ENCODE measurements at regions not wholly inside any gene's neighbourhood (a gene's known extent, or its start where the extent isn't known, plus 50 kb on each side); places are given as distances from the start of the nearest gene placed in this dataset.

DNA sequence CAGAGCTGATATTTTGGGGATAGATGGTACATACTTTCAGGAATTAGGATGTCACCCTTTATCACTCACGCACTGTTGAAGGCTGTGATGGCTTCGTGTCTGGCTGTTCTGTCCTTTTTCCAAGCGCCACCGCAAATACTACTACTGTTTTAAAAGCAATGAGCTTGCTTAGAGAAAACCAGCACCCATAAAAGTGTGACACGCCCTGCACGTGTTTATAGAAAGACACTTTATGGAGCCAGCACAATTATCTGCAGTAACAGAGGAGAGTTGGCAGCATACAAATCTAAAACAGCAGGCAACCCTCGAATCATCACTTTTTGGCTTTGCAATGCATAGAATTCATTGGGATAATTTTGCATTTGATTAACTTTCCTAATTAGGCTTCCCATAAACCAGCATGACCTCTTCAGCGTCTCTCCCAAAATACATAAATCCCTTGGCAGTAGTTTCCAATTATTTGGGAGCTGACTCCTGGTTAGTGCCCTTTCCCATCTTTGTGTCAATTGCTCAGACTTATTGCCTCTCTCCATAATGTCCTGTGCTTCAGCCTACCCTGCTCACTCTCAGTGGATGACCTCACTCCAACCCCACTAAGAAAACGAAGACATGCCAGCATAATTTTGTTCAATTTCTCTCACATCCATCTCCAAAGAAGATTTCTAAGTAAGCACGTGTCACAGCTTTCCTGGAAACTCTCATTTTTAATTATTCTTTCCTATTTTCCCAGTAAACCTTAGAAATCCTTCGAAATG, 118.7 kb upstream of the LARGE1 start:
- Histone ChIP-seq H3K9me3 (ENCODE audit: control insufficient read depth in 2 of 2, low read length in 2 of 2) (no peaks in the 10 kb centered on the region), H3K27me3 (ENCODE audit: control insufficient read depth in 2 of 2, insufficient read depth in 2 of 2, low read length in 2 of 2) (no peaks in the 10 kb centered on the region), H3K27ac (ENCODE audit: low read depth in 2 of 2, low read length in 2 of 2) (no peak overlapping the region), H3K36me3 (ENCODE audit: control insufficient read depth in 2 of 2, insufficient read depth in 2 of 2, low read length in 2 of 2) (no peaks in the 10 kb centered on the region), H3K9ac (ENCODE audit: low read depth in 1 of 2, low read length in 2 of 2) (no peak overlapping the region), H3K4me1 (ENCODE audit: control insufficient read depth in 2 of 2, insufficient read depth in 2 of 2, low read length in 2 of 2) (no peaks in the 10 kb centered on the region), H3K4me3 (ENCODE audit: low read length in 2 of 2) (no peak overlapping the region)

DNA sequence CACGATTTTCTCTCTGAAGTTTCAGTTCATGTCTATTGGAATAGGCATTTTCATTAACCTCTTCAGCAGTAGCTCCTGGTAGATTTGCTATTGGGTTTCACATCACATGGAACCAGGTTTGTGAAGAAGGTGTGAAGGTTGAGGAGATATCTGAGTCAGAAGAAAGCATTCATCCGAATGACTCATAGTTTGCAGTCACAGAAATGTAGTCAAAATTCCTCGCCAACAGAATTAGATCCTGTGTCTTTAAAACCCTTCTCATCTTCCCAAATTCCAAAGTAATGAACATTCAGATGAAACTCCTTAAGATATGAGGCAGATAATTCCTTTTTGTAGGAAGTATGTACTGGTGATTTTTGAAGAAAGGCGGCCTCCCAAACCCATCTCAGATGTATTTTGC, 125.0 kb upstream of the LARGE1 start:
- Histone ChIP-seq H3K9ac (ENCODE audit: low read depth in 1 of 2, low read length in 2 of 2) (no peak overlapping the region), H3K4me3 (ENCODE audit: low read length in 2 of 2) (no peak overlapping the region), H3K27me3 (ENCODE audit: control insufficient read depth in 2 of 2, insufficient read depth in 2 of 2, low read length in 2 of 2) (no peaks in the 10 kb centered on the region), H3K4me1 (ENCODE audit: control insufficient read depth in 2 of 2, insufficient read depth in 2 of 2, low read length in 2 of 2) (no peaks in the 10 kb centered on the region), H3K9me3 (ENCODE audit: control insufficient read depth in 2 of 2, low read length in 2 of 2) (no peaks in the 10 kb centered on the region), H3K27ac (ENCODE audit: low read depth in 2 of 2, low read length in 2 of 2) (no peak overlapping the region), H3K36me3 (ENCODE audit: control insufficient read depth in 2 of 2, insufficient read depth in 2 of 2, low read length in 2 of 2) (no peaks in the 10 kb centered on the region)

DNA sequence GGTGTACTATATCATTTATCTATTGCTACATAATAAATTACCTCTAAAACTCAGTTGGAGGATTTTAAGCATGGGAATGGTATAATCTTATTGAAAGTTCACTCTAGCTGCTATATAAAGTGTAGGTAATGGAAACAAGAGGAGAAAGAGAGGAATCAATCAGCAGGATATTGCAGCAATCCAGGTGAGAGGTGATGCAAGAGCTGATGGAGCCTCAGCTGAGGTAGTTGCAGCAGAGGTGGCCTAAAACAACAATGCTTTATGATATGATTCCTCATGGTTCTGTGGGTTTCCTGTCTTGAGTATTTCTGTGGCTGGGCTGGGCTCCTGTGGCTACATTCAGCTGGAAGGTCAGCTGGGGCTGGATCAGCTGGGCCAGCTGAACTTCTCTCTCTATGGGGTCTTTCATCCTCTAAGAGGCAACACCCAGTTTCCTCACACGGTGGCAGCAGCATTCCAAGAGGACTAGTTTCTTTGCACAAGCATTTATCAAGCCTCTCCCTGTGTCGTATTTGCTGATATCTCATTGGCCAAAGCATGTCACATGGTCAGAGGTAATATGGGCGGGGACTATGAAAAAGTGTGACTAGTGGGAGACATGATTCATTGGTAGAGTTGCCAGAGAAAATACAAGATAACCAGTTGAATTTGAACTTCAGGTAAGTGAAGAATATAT, 135.4 kb upstream of the LARGE1 start:
- H3K27ac ChIP-seq (ENCODE audit: low read depth in 2 of 2, low read length in 2 of 2) = no peak overlapping the region
- H3K27me3 ChIP-seq (ENCODE audit: control insufficient read depth in 2 of 2, insufficient read depth in 2 of 2, low read length in 2 of 2) = no peaks in the 10 kb centered on the region
- no peaks in the 10 kb centered on the region for H3K36me3 ChIP-seq (ENCODE audit: control insufficient read depth in 2 of 2, insufficient read depth in 2 of 2, low read length in 2 of 2)
- H3K9me3 ChIP-seq (ENCODE audit: control insufficient read depth in 2 of 2, low read length in 2 of 2) = no peaks in the 10 kb centered on the region
- H3K4me3 ChIP-seq (ENCODE audit: low read length in 2 of 2) = no peak overlapping the region
- H3K4me1 ChIP-seq (ENCODE audit: control insufficient read depth in 2 of 2, insufficient read depth in 2 of 2, low read length in 2 of 2) = no peaks in the 10 kb centered on the region
- no peak overlapping the region for H3K9ac ChIP-seq (ENCODE audit: low read depth in 1 of 2, low read length in 2 of 2)

DNA sequence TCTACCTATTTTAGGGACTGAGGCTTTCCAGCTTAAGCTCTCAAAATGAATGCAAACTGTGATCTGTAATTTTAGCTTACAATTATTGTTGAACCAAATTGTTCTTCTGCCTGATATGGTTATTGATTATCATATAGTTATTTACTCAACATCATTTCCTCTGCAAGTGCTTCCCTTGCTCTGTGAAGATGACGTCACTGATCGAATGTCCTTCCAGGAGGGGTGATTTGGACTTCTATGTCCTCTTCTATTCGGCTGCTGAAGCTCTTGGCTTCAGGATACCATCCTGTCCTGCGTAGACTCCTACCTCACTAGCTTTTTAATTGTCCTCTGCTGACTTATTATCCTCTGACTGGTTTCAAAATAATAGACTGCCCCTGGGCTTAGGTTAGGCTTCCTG, 137.4 kb upstream of the LARGE1 start:
- H3K4me1 ChIP-seq (ENCODE audit: control insufficient read depth in 2 of 2, insufficient read depth in 2 of 2, low read length in 2 of 2) = no peaks in the 10 kb centered on the region
- H3K9ac ChIP-seq (ENCODE audit: low read depth in 1 of 2, low read length in 2 of 2) = no peak overlapping the region
- H3K36me3 ChIP-seq (ENCODE audit: control insufficient read depth in 2 of 2, insufficient read depth in 2 of 2, low read length in 2 of 2) = no peaks in the 10 kb centered on the region
- no peaks in the 10 kb centered on the region for H3K9me3 ChIP-seq (ENCODE audit: control insufficient read depth in 2 of 2, low read length in 2 of 2)
- no peak overlapping the region for H3K27ac ChIP-seq (ENCODE audit: low read depth in 2 of 2, low read length in 2 of 2)
- no peaks in the 10 kb centered on the region for H3K27me3 ChIP-seq (ENCODE audit: control insufficient read depth in 2 of 2, insufficient read depth in 2 of 2, low read length in 2 of 2)
- no peak overlapping the region for H3K4me3 ChIP-seq (ENCODE audit: low read length in 2 of 2)

DNA sequence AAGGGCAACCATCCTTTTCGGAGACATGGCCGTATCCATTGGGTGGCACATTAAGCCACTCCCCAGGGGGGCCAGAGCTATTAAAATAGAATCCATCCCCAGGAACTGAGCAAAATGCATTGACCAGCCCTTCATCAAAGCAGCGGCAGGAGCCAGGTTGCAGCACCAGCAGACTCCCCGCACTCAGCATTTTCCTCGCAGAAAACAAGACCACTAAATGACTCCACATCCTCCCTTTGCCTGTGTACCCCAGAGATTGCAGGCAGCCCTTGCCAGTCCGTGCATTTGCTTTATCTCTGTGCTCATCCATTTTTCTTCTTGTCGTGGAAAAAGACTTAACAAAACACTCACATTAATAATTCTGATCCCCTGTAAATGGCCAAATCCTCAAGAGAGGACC, 144.4 kb upstream of the LARGE1 start:
- Histone ChIP-seq H3K27me3 (ENCODE audit: control insufficient read depth in 2 of 2, insufficient read depth in 2 of 2, low read length in 2 of 2) (no peaks in the 10 kb centered on the region), H3K9ac (ENCODE audit: low read depth in 1 of 2, low read length in 2 of 2) (no peak overlapping the region), H3K9me3 (ENCODE audit: control insufficient read depth in 2 of 2, low read length in 2 of 2) (no peaks in the 10 kb centered on the region), H3K36me3 (ENCODE audit: control insufficient read depth in 2 of 2, insufficient read depth in 2 of 2, low read length in 2 of 2) (no peaks in the 10 kb centered on the region), H3K4me1 (ENCODE audit: control insufficient read depth in 2 of 2, insufficient read depth in 2 of 2, low read length in 2 of 2) (no peaks in the 10 kb centered on the region), H3K27ac (ENCODE audit: low read depth in 2 of 2, low read length in 2 of 2) (no peak overlapping the region), H3K4me3 (ENCODE audit: low read length in 2 of 2) (no peak overlapping the region)

DNA sequence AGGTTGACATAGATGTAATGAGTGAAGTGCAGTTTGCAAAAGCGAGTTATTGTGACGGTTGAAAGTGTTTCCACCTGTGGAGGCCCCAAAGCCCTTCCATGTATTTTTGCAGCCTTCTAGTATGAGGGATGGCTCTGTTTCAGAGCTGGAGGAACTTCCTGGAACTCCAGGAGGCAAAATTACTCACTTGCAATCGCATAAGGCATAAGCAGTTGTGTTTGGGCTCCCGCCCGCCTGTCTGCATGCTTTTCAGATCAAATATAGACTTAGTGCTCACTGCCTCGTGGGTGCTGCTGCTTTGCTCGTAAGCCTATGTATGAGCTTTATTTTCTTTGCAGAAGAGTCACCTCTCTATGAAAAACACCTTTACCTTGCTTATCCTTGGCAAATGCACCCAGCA, 146.8 kb upstream of the LARGE1 start:
- H3K4me3 ChIP-seq (ENCODE audit: low read length in 2 of 2) = no peak overlapping the region
- no peak overlapping the region for H3K9ac ChIP-seq (ENCODE audit: low read depth in 1 of 2, low read length in 2 of 2)
- H3K27ac ChIP-seq (ENCODE audit: low read depth in 2 of 2, low read length in 2 of 2) = no peak overlapping the region
- no peaks in the 10 kb centered on the region for H3K4me1 ChIP-seq (ENCODE audit: control insufficient read depth in 2 of 2, insufficient read depth in 2 of 2, low read length in 2 of 2)
- no peaks in the 10 kb centered on the region for H3K36me3 ChIP-seq (ENCODE audit: control insufficient read depth in 2 of 2, insufficient read depth in 2 of 2, low read length in 2 of 2)
- no peaks in the 10 kb centered on the region for H3K9me3 ChIP-seq (ENCODE audit: control insufficient read depth in 2 of 2, low read length in 2 of 2)
- no peaks in the 10 kb centered on the region for H3K27me3 ChIP-seq (ENCODE audit: control insufficient read depth in 2 of 2, insufficient read depth in 2 of 2, low read length in 2 of 2)

DNA sequence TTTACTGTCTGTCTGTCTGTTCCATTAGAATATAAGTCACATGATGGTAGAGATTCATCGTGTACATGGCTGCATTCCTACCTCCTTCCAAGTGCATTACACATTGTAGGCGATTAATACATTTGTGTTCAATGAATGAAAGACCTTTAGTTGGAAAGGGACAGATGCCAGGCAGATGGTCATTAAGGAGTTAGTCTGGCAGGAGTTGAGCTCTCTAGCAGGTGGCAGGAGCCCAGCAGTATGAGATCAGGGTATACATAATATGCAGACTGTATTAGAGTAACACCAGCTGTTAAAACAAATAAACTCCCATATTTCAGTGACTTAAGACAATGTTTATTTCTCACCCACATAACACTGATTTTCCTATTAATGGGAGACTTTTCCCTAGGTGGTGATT, 147.7 kb upstream of the LARGE1 start:
- no peaks in the 10 kb centered on the region for H3K27me3 ChIP-seq (ENCODE audit: control insufficient read depth in 2 of 2, insufficient read depth in 2 of 2, low read length in 2 of 2)
- H3K4me3 ChIP-seq (ENCODE audit: low read length in 2 of 2) = no peak overlapping the region
- no peaks in the 10 kb centered on the region for H3K9me3 ChIP-seq (ENCODE audit: control insufficient read depth in 2 of 2, low read length in 2 of 2)
- no peak overlapping the region for H3K27ac ChIP-seq (ENCODE audit: low read depth in 2 of 2, low read length in 2 of 2)
- H3K4me1 ChIP-seq (ENCODE audit: control insufficient read depth in 2 of 2, insufficient read depth in 2 of 2, low read length in 2 of 2) = no peaks in the 10 kb centered on the region
- H3K9ac ChIP-seq (ENCODE audit: low read depth in 1 of 2, low read length in 2 of 2) = no peak overlapping the region
- H3K36me3 ChIP-seq (ENCODE audit: control insufficient read depth in 2 of 2, insufficient read depth in 2 of 2, low read length in 2 of 2) = no peaks in the 10 kb centered on the region

DNA sequence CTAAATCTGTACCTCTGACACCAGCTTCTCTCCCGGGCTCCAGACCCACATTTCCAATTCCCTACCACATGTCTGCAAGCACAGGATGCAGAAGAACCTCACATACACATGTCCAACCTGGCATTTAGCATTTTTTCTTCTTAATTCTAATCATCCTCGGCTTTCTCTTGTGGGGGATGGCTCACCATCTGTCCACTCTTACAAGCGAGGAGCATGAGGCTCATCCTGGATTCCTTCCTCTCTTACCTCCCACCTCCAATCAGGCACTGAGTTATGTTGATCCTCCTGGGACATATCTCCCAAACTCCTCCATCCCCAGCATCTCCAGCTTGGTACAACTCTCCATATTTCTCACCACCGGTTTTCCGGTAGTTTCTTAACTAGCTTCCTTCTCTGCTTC, 149.8 kb upstream of the LARGE1 start:
- no peaks in the 10 kb centered on the region for H3K27me3 ChIP-seq (ENCODE audit: control insufficient read depth in 2 of 2, insufficient read depth in 2 of 2, low read length in 2 of 2)
- H3K9ac ChIP-seq (ENCODE audit: low read depth in 1 of 2, low read length in 2 of 2) = no peak overlapping the region
- H3K9me3 ChIP-seq (ENCODE audit: control insufficient read depth in 2 of 2, low read length in 2 of 2) = no peaks in the 10 kb centered on the region
- no peaks in the 10 kb centered on the region for H3K4me1 ChIP-seq (ENCODE audit: control insufficient read depth in 2 of 2, insufficient read depth in 2 of 2, low read length in 2 of 2)
- no peaks in the 10 kb centered on the region for H3K36me3 ChIP-seq (ENCODE audit: control insufficient read depth in 2 of 2, insufficient read depth in 2 of 2, low read length in 2 of 2)
- no peak overlapping the region for H3K27ac ChIP-seq (ENCODE audit: low read depth in 2 of 2, low read length in 2 of 2)
- H3K4me3 ChIP-seq (ENCODE audit: low read length in 2 of 2) = no peak overlapping the region

DNA sequence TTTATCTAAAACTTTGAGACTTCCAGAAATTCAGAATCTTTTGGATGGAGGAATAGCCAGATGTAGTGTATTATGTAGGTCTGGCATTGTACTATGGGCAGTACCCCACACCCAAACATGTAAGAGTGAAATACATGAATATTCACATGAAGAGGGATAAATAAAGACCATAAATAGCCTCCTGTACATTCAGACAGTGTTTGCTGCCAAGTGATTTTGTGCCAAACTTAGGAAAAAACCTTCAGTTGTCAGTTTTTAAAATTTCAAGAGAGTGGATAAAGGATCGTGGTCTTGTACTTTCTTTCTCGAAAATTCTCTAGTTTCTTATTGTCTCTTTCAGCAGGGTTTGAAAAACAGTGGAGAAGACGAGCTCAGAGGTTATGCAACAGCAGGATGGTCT, 150.3 kb upstream of the LARGE1 start:
- no peaks in the 10 kb centered on the region for H3K4me1 ChIP-seq (ENCODE audit: control insufficient read depth in 2 of 2, insufficient read depth in 2 of 2, low read length in 2 of 2)
- no peaks in the 10 kb centered on the region for H3K9me3 ChIP-seq (ENCODE audit: control insufficient read depth in 2 of 2, low read length in 2 of 2)
- H3K36me3 ChIP-seq (ENCODE audit: control insufficient read depth in 2 of 2, insufficient read depth in 2 of 2, low read length in 2 of 2) = no peaks in the 10 kb centered on the region
- no peaks in the 10 kb centered on the region for H3K27me3 ChIP-seq (ENCODE audit: control insufficient read depth in 2 of 2, insufficient read depth in 2 of 2, low read length in 2 of 2)
- H3K4me3 ChIP-seq (ENCODE audit: low read length in 2 of 2) = no peak overlapping the region
- H3K9ac ChIP-seq (ENCODE audit: low read depth in 1 of 2, low read length in 2 of 2) = no peak overlapping the region
- no peak overlapping the region for H3K27ac ChIP-seq (ENCODE audit: low read depth in 2 of 2, low read length in 2 of 2)

DNA sequence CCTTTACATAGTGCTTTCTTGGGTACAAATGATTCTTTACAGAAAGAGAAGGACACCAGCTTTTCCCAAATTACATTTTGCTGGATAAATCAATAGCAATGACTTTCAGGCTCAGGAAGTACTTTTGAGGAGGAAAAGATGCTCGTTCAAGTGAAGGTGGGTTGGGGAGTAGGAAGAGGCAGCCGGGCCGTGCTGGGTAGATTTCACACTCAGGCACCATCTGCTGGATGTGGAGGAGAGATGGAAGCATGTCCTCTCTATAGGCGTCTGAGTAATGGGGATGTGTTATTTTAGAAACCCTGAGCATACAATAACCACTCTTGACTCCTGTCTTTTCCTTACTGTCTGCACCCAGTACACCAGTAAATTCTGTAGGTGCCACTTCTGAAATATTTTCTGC, 152.3 kb upstream of the LARGE1 start:
- Histone ChIP-seq H3K27ac (ENCODE audit: low read depth in 2 of 2, low read length in 2 of 2) (no peak overlapping the region), H3K36me3 (ENCODE audit: control insufficient read depth in 2 of 2, insufficient read depth in 2 of 2, low read length in 2 of 2) (no peaks in the 10 kb centered on the region), H3K27me3 (ENCODE audit: control insufficient read depth in 2 of 2, insufficient read depth in 2 of 2, low read length in 2 of 2) (no peaks in the 10 kb centered on the region), H3K9me3 (ENCODE audit: control insufficient read depth in 2 of 2, low read length in 2 of 2) (no peaks in the 10 kb centered on the region), H3K4me3 (ENCODE audit: low read length in 2 of 2) (no peak overlapping the region), H3K9ac (ENCODE audit: low read depth in 1 of 2, low read length in 2 of 2) (no peak overlapping the region), H3K4me1 (ENCODE audit: control insufficient read depth in 2 of 2, insufficient read depth in 2 of 2, low read length in 2 of 2) (no peaks in the 10 kb centered on the region)

Measured in mucosa of rectum (tissue), 2 donors.